HG02973 (cell line): ENCODE measurements at regions not wholly inside any gene's neighbourhood (a gene's known extent, or its start where the extent isn't known, plus 50 kb on each side); places are given as distances from the start of the nearest gene placed in this dataset.
A peak's percentile ranks its signal among the peaks of the same experiment; 100 is the strongest.
"Not testable (repeated sequence)": the region's sequence is repeated elsewhere in the genome, so short reads cannot be mapped to it uniquely, and the experiment has no call there.

Experiments
- ATAC-seq: cut with Tn5 transposase; IDR thresholded peaks from one replicate; pipeline ENCODE4 v1.9.1; 2021; ENCODE audit warnings: moderate library complexity; ENCODE audit not compliant: unreplicated experiment

DNA sequence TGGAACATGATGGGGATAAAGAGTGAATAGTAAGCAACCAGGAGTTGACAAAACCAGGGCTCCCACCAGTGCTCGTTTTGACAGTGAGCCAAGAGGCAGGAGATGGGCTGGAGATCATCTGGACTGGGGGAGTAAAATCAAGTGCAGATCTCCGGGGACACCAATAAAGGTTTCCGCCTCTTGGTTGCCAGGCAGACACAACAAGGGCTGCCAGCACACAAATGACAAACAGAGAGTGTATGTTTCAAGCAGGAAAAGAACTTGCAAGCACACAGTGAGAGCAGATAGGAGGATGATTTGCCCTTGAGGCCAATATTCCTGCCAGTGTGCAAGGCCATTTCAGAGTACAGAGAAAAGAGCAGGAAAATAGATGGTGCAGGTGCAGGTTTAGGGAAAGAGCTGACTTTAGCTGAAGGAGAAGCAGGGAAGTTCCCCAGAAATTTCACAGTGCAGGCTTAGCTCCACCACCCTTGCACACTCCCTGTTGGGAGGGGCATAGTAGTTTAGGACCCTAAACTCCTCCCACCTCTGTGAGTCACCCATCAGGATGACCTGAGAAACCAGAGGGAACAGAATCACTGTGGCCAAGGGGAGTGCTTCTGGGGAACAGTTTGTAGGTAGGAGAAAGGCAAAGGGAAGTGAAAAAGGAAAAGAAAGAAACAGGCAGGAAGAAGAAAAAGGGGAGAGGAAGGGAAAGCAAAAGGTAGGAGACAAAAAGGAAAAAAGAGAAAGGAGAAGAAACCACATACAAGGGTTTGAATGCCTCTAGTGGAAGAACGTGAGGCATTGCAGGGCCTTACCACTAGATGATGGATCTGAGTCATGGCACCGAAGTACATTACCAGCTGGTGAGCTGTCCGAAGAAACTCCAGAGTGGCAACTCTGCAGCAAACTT, 404.4 kb downstream of the SLC6A15 start:
- ATAC-seq: peak; percentile 93

DNA sequence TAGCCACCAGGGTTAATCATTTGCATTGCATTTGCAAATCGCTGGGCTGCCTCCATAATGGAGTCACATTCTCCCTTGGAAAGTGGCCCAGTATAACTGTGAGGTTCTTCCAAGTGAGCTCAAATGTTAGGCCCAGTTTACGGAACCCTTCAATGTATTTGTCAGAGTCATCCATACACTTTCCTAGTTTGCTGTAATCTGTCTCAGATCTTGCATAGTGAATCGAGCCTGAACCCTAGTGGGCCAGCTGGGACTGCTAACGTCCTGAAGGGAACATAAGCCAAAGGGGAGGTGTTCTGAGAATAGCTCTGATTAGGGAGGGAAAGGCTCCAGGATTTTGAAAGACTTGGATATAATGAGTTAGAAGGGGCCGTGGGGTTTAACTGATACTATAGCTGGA, 406.3 kb downstream of the SLC6A15 start:
- ATAC-seq: no peak

DNA sequence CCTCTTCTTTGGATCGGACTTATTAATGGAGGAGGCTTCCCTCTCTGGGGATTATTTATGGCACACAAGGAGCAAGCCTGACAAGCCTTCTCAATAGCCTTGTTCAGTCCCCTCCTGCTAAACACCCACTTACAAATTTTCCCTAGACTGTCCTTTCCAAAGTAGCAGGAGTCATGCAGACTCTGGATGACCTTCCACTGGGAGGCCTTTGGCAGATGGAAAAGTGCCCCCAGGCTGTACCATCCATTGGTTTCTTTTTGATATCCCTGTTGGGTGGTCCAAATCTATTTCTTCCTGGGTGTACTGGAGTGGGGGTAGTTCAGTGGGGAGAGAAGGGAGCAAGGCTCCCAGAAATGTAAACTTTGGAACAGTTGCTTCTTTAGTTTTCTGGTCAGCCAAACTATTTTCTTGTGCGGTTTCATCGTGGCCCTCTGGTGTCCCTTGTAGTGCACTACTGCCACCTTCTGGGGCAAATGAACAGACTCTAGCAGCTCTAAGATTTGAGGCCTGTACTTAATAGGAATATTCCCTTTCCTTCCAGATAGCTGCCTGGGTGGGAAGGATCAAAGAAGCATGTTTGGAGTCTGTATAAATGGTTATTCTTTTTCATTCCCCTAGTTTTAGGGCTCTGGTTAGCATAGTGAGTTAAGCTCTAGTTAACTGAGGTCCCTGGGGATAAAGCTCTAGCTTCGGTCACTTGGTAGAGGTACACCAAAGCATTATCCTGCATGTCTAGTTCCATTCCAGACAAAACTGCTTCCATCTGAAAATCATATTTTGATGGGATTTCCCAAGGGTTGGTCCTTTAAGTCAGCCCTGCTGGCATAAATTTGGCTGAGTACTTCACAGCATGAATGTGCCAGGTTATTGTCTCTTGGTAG, 409.5 kb downstream of the SLC6A15 start:
- ATAC-seq: peak; percentile 83

DNA sequence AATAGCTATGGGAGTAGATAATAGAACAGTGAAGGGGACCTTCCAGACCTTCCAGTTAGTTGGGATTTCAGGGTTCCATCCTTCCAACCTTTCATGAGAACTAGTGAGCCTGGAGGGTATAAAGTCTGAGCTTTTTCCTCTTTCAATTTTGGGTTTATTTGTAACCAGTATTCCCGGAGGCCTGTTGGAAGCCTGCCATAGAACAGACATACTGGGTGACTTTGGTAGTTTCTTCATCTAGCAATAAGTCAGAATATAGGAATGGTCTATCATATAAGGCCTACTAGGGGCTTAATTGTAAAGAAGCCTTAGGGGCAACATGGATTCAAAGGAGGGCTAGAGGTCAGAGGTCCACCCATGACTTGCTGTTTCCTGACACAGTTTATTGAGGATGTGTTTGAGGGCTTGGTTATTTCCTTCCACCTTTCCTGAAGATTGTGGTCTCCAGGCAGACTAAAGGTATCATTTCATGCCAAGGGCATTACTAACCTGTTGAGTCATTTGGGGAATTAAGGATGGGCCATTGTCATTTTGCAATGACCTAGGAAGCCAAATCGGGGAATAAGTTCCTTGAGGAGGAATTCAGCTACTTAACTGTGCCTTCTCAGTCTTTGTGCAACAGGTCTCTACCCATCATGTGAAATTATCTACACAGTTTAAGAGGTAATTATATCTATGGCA, 410.3 kb downstream of the SLC6A15 start:
- no peak for ATAC-seq

DNA sequence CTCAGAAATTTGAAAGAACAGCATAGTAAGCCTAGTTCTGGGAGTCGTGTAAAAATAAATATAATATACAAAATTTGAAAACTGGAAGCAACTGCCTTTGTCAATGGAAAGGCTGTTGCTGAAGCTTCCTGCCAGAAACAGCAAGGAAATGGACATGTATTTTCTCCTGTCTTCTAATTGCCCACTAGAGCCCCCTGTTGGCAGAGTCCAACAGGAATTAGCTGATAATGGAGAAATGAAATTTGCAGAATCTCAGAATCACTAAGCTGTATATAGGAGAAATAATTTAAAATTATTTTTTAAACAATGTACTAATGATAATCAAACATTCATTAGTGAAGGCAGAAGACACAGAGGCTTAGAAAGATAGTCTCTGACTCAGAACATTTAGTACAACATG, 414.8 kb downstream of the SLC6A15 start:
- ATAC-seq: no peak

DNA sequence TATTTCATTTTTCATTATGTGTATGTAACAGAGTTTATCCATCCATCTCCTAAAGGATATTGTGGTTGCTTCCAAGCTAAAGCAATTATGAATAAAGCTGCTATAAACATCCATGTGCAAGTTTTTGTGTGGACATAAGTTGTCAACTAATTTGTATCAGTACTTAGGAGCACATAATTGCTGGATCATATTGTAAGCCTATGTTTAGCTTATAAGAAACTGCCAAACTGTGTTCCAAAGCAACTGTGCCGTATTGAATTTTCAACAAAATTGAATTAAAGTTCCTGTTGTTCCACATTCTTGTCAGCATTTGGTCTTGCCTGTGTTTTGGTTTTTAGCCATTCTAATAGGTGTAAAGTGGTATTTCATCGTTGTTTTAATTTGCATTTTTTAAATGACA, 416.9 kb downstream of the SLC6A15 start:
- ATAC-seq: no peak

DNA sequence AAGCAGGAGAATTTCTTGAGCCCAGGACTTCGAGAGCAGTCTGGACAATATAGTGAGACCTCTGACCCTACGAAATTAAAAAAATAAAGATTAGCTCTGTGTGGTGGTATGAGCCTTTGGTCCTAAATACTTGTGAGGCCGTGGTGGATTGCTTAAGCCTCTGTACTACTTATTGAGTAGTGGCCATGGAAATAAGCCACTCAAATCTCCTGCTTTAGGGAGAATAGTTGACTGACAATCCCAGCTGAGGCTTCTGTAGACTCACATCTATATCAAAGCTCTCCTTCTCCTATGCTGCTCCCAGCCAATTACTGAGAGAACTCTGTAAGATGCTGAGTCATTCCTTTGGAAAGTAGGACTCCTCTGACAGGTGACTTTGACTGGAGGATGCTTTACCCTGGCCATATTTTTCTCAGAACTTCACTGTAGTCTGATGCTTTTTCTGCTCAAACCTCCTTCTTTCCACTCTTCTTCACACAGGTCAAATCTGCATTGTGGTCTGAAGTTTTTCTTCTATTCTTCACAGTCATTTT, 420.2 kb downstream of the SLC6A15 start:
- ATAC-seq: no peak

DNA sequence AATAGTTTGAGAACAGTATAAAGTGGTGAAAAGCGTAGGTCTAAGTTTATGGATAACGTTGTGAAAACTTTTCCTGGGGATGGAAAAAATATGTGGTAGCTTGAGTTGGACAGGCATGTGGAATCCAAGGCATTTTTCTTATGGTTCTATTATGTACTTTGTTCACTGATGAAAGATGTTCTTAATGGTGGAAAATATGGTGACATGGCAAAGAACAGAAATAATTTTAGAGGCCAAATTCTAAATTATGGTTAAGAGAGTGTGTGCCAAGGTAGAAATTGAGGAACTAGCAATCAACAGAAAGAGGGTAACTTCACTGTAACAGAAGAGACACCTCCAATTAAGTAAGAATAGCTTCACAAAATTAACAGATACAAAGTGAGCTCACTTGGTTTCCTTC, 427.8 kb downstream of the SLC6A15 start:
- ATAC-seq: no peak

DNA sequence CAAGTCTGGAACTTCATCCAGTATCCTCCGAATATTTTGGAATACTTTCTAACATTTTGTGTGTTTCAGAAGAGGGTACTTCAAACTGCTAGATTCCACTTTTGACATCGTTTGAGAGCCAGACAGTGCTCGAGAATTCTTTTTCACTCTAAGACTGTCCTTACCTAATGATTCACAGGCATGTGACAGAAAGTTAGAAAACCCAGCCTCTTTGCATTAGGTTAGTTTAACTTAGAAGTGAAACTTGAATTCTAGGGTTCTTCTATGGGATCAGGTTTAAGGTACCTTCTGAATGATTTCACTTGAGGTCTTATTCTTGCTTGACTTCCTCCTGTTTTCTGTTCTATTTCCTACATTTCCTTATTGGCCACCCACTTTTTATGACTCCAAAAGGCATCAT, 431.8 kb downstream of the SLC6A15 start:
- no peak for ATAC-seq

DNA sequence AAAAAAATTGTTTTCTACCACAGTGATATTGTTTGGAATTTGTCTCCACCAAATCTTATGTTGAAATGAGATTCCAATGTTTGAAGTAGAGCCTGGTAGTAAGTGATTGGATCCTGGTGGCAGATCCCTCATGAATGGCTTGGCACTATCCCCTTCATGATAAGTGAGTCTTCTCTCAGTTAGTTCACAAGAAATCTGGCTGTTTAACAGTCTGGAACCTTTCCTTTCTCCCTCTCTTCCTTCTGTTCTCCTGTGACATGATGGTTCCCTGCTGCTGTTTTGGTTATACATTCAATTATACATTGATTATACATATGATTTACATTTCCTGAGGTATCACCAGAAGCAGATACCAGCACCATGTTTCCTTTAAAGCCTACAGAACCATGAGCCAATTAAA, 442.2 kb downstream of the SLC6A15 start:
- no peak for ATAC-seq

DNA sequence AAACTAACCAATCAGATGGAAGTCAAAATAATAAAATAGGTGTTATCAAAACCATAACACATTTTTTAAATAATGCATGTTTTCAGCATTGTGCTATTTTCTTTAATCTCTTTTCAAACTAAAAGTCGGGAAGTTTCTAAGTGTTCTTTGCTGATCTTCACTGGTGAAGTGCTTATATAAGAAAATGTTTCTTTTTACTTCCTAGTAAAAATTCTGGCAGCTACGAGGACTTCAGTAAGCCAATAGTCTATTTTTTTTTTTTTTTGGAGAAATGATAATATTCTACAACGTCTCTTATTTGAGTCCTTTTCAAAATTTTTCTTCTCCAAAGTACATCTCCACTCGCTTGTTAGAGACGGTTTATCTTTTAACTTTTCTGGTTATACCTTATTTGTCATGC, 448.0 kb downstream of the SLC6A15 start:
- ATAC-seq: no peak

DNA sequence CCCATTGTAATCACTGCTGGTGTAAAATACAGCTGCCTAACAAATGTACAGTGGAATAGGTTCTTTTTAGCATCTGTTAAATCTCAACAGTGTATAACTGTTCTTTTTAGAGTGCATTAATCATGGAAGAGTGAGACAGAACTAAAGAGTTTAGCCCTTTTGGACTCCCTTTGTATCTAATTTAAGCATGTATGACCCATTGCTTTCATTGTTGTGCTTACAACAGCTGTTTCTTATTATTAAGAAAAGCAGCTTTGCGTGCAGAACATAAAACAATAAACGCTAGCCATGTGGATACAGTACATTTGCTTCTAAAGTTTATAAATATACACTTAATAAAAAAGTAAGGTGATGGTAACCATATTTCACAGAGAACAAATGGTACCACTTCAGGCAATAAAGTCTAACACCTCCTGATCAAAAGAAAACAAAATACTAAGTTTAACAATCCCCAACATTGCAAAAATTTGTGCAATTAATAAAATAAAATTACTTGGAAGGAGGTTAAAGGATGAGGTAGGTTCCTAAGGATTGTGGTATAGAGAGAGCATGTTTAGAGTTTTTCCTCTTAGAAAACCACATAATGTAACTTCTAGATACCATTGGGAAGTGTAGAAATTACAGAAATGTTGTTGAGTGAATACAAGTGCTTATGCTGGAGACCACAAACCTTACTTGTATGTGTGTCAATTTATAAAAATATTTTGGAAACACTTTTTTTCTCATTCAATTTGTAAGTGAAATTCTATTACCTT, 448.7 kb downstream of the SLC6A15 start:
- no peak for ATAC-seq

DNA sequence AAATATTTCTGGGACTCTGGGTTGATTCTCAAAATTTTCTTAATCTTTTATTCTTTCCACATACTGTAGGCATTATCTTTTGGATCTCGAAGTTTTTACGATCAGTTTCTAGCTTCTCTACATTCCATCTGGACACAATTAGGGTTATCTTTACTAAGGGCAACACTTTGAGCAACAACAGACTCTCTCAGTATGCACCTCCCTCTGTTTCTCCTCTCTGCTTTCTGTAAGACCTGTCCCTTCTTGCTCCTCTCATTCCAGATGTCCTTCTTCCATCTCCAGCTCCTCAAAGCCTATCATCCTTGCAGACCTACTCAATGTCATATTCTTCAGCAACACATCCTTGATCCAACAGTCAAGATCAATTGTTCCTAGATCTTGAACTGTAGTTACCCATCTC, 457.0 kb downstream of the SLC6A15 start:
- ATAC-seq: no peak

DNA sequence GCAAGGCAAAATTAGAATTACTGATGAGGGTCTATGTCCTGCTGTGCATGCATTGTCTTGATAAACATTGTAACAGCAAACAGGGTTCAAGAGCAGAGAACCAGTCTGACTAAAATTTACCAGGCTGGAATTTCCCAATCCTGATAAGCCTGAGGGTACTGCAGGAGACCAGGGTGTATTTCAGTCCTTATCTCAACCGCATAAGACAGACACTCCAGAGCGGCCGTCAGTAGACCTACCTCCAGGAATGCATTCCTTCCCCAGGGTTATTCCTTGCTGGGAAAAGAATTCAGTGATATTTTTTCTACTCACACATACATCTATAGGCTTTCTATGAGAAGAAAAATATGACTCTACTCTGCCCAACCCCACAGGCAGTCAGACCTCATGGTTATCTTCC, 466.1 kb downstream of the SLC6A15 start:
- ATAC-seq: not testable (repeated sequence)

DNA sequence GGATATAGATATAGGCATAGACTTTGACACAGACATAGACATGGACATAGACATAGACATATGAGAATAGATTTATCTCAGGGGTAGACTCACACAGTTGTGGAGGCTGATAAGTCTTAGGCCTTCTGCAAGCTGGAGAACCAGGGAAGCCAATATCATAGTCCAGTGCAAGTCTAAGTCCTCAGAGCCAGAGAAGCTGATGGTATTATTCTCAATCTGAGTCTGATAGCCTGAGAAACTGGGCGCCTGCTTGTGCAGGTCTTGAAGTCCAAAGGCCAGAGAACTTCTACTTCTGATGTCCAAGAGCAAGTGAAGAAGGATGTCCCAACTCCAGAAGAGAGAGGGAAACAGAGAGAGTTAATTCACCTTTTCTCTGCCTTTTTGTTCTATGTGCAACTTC, 476.5 kb downstream of the SLC6A15 start:
- ATAC-seq: no peak

DNA sequence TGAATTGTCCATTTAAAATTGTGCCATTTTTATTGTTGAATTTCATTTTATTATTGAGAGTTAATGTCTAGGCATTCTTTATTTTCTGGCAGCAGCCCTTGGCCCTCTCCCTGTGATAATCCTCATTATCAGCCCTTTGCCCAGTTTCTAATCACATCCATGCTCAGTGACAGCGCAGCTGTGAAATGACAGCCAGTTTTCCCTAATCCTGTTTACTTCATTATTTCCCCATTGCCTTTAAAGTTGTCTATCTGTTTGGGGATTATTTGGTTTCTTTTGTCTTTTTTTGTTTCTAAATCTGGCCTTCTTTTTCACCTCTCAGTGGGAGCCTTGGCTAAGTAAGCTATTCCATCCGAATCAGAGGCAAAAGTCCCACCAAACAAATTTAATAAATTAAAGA, 476.9 kb downstream of the SLC6A15 start:
- no peak for ATAC-seq

DNA sequence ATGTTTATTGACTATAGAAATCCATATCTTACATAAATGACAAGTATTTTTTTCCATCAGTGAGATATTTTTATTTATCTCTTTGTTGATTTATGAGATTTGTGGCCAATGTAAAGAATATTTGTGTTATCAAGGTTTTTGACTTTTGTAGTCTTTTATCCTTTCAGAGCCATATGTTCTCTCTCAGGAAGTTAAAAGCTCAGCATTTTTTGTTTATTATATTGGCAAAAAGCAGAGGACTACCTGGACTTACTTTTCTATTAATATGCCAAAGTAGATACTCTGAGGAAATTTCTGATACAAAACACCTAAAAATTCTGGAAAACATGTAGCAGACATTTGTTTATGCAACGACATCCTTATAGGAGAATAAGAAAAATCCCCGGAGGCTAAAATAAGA, 490.3 kb downstream of the SLC6A15 start:
- ATAC-seq: no peak

DNA sequence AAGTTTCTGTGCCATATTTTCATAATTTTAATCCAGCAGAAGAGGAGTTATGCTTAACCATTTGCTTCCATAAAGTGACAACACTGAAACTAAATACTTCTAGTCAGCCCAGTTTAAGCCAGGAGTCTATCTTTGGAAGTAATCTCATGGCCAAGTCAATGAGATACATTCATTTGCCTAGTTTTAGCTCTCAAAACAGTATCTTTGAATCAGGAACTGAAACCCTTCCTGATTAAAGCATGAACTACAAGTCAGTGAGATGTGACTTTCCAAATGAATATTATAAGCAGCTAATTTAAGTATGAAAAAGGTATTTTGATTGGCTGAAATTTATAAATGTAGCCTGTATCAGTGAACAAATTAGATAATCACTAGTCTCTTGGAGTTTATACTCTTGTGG, 491.5 kb downstream of the SLC6A15 start:
- no peak for ATAC-seq

DNA sequence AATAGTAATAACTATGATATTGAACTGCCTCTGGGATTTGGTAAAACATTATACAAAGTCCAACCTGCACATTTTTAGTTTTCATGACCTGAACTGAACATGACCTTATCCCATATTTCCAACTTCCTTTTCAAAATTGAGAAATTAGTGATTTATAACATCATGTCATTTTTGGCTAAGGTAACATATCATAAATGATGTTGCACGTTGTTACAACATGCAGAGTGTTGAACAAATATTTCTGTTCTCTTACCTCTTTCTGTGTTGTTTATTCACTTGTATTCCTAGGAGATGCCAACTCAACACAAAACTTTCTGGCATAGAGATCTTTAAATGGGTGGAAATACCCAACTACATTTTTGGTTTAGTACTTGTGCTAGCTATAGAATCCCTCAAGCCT, 496.0 kb downstream of the SLC6A15 start:
- ATAC-seq: no peak

DNA sequence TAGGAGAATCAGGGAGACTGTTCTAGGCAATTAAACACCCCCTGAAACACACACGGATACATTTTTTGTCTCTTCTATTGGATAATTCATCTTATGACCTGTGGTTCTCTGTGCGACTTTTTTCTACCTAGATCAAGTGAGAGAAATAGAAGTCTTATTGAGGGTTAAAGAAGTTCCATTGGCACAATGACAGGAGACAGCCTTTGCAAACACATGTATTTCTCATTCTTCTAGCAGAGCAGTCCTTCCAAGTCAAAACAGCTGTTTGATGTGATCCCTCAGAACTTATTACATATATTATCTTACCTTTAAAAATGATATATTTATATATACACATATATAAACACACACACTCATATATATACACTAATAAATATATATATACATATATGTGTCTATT, 496.7 kb downstream of the SLC6A15 start:
- ATAC-seq: no peak

DNA sequence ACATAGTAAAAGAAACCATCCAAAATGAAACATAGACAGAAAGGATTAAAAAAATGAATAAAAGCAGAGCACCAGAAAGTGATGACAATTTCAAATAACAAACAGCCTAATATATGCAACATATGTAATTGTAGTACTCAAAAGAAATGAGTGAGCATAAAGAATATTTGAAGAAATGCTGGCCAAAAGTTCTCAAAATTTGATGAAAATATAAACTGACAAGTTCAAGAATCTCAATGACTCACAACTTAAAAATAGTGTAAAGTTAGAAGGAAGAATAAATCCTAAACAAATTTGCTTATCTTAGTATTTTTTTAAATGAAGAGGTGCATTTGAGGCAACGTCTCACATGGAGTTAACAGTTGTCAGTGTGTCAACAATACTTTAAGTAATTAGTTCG, 498.9 kb downstream of the SLC6A15 start:
- no peak for ATAC-seq
